ENCODE measurements at regions not wholly inside any gene's neighbourhood (a gene's known extent, or its start where the extent isn't known, plus 50 kb on each side); places are given as distances from the start of the nearest gene placed in this dataset.
"Not testable (repeated sequence)": the region's sequence is repeated elsewhere in the genome, so short reads cannot be mapped to it uniquely, and the experiment has no call there.

DNA sequence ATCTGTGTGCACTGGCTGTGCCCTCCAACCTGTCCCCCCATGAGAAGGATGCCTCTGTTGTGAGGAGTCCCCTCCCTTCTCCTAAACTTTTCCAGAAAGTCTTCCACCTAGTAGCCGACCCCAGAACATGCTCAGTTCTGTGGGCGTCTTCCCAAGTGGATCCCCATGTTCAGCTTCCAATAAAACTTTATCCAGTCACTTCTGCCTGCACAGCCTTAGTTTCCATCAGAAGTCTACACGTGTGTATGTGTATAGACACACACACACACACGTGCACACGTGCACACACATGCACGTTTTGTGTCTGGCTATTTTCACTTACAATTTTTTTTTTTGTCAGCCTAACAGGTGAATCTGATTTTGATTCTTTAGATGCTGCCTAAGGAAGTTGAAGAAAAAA lies 115.1 kb downstream of the RTP5 start:
- no peak for DNase-seq

DNA sequence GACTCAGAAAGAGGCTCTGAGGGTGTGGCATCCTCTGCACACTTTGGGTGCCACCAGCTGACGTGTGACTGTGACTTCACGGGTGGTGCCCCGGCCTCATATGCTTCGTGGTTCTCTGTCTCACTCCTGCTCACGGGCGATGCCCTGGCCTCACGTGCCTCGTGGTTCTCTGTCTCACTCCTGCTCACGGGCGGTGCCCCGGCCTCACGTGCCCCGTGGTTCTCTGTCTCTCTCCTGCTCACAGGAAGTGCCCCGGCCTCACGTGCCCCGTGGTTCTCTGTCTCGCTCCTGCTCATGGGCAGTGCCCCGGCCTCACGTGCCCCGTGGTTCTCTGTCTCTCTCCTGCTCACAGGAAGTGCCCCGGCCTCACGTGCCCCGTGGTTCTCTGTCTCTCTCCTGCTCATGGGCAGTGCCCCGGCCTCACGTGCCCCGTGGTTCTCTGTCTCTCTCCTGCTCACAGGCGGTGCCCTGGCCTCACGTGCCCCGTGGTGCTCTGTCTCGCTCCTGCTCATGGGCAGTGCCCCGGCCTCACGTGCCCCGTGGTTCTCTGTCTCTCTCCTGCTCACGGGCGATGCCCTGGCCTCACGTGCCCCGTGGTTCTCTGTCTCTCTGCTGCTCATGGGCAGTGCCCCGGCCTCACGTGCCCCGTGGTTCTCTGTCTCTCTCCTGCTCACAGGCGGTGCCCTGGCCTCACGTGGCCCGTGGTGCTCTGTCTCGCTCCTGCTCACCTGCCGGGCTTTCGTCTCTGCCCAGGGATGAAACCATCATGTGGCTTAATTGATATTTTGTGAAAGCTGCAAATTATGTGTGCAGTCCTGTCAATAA lies 115.8 kb downstream of the RTP5 start:
- not testable (repeated sequence) for DNase-seq

DNA sequence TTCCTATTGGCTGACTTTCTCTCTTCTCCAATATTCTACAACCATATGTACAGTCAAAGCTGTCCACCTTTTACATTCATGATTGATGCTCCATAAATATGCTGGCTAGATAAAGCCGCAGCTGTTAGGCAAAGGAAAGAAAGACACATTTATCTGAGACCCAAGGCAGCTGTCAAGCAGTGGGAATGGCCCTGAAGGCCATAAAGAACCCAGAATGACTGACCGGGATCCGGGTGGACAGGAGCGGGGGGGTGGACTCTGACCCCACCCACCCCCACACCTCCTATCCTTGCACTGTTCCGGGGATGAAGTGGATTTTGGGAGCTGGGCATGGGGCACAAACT lies 116.4 kb downstream of the RTP5 start:
- DNase-seq, result no peak

DNA sequence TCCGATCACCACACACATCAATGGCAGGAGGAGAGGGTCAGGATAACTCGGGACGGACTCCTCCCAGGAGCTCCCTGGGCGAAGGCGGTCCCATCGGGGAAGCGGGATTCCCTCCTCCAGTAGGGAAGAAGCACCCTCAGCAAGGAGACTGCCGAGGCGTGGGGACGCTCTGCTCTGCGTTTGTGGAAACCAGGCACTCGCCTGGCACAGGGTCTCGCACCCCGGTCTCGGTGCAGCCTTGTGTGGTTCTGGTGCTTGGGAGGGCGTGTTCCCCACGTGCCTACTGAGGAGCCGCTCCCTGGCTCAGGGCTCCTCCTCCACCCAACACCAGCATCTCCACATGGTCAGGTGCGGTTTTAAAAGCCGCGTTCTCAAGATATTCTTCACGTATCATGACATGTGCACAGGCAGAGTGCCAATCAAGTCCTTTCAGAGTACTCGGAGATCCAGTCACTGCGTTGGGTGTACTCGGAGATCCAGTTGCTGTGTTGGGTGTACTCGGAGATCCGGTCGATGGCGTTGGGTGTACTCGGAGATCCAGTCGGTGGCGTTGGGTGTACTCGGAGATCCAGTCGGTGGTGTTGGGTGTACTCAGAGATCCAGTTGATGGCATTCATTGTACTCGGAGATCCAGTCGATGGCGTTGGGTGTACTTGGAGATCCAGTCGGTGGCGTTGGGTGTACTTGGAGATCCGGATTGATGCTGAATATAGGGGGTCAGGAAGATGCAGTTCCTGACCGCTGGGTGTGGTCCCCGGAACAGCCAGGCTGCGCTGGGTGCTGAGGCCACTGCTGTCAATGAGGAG lies 117.5 kb downstream of the RTP5 start:
- DNase-seq, result no peak

DNA sequence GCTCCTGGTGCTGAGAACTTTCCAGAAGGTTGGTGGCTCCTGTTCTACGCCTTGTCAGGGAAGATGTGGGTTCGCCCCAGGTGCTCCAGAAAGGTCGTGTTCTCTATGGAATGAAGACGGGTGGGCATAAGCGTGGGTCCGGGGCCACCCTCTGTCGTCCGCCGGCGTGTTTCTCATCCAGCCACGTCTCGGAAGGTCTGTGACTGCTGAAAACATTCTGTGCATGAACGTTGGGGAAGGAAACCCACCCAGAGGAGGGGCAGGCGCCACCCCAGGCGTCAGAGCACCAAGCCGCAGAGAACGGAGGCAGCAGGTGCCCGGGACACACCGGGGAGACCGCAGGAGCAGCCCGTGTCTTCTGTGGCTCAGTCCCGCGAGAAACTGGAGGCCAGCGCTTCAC lies 118.2 kb downstream of the RTP5 start:
- DNase-seq, result no peak

DNA sequence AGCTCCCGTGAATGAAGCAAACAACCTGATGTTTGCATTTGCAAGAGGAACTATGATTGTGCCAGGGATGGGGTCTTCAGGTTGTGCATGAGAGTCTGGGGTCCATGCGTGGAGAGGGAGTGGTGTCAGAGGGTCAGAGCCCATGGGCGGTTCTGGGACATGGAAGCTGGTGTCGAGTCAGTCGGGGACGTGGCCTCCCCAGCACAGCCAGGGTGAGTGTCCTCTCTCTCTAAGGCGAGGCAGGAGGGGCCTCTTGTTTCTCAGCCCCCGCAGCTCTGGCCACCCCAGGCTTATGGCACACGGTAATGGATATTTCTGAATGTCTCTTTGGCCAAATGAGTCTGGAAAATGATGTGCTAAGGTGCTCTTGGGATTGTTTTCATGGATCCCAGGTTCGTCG lies 118.6 kb downstream of the RTP5 start:
- no peak for DNase-seq

DNA sequence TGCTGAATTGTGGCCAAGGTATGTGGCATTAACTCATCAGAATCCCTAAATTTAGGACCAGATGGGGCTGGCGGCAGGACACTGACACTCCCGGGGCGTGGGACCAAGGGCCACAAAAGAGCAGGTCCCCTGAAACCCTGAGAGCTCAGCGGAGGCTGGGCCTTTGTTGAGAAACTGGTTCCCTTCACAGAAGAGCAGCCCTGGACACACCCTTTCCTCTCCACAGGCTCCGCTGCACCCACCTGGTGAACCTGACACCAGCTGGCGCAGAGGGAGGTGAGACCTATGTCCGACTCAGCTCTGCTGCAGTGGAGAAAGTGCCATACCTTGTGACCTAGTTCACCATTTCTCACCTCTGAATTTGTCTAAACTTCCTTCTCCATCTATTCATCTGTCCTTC lies 119.5 kb downstream of the RTP5 start:
- no peak for DNase-seq

DNA sequence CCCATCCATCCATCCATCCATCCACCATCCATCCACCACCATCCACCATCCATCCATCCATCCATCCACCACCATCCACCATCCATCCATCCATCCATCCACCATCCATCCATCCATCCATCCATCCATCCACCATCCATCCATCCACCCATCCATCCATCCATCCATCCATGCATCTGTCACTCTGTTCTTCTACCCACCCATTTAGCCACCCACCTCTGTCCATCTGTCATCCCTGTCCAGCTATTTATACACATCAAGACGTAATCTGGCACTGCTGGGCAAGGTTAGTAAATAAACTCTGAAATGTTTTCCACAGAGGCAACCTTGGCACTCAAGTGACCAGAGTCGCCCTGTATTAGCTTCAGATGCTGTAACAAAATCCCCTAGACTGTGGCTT lies 120.9 kb downstream of the RTP5 start:
- no peak for DNase-seq

DNA sequence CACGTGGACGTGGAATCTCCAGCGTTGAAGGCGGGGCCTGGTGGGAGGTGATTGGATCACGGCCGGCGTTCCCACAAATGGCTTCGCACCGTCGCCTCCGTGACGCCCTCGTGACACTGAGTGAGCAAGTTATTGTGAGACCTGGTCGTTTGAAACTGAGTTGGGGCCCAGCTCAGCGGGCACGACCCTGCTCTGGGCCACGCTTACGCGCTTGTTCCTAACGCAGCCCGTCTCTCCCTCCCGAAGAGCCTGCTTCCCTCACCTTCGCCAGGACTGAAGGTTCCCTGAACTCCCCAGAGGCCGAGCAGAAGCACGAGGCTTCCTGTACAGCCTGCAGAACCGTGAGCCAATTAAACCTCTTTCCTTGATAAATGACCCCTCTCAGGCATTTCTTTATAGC lies 121.8 kb downstream of the RTP5 start:
- DNase-seq, result no peak

DNA sequence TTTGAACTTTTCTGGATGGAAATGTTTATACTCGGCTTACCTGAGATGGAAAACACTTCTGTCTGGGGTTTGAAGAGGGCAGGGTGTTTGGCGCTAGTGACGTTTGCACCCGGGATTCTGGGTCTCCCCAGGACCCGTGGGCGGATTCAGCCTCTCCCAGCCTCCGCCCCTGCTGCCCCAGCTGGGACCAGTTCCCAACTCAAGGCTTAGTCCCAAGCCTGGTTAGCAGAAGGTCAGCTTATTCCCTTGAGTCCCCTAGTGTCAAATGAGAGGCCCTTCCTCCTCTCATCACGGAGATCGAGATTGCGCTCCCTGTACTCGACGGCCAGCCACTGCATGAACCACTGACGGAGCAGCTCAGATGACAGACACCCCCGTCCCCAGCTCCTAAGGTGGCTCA lies 123.2 kb downstream of the RTP5 start:
- no peak for DNase-seq

DNA sequence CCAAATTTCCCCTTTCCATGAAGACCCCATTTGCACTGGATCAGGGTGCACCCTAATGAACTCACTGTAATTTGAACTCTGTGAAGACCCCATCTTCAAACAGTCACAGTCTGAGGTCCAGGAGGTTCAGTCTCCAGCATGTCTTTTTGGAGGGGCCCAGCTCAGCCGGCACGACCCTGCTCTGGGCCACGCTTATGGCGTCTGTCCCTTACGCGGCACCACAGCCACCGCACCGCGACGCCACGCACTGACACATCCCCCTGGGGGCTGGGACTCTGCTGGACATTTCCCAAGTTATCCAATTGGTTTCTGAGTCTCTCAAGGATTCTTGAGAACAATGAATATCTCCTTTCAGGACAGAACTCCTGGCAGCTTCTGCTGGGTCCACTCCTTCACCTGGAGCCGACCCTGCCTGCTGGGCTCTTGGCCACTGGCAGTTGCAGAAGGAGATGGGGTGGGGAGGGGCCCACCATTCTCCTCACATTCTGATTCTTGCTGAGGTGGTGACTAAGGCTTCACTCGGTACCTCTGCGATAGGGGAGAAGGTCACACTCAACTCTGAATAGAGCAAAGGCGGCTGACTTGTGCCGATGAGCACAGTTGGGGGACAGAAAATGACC lies 124.0 kb downstream of the RTP5 start:
- no peak for DNase-seq

DNA sequence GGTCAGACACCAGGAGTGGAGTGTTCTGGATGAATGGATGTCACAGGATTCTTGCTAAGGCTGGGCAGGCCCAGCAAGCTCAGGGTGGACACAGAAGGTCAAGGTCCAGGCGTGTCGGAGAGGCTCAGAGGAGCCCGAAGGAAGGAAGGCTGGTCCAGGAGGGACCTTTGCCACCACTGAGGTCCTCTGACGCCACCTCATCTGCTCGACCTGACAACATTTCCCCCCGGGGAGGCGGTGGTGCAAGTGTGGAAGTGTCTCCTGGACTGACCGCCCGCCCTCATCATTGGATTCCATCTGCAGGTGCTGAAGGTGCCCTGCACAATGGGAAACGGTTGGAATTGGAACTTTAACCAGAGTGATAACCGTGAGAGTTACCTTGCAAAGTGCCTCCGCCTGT lies 124.6 kb downstream of the RTP5 start:
- no peak for DNase-seq

DNA sequence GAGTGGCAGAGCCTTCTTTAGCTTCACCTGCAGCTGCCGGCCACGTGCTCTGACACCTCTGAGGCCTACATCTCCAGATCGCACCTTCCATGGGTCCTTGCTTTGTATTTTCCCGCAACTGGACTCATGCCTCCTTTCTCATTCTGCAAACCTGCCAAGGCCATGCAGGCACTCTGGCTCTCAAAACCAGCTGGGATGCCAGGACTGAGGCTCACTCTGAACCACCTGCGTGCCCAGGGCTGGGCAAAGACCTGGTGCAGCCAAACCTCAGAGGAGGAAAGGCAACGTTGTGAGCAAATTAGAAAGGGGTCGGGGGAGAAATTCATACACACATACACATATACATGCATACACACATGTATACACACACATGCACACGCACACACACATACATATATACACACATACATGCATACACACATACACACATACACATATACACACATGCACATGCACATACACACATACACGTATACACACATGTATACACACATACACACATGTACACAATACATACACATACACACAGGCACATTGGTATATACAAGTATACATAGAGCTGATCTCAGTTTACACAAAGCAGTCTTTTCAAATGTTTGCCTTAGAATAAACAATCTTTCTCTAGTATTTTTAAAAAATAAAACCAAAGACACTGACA lies 125.2 kb downstream of the RTP5 start:
- DNase-seq, result no peak

DNA sequence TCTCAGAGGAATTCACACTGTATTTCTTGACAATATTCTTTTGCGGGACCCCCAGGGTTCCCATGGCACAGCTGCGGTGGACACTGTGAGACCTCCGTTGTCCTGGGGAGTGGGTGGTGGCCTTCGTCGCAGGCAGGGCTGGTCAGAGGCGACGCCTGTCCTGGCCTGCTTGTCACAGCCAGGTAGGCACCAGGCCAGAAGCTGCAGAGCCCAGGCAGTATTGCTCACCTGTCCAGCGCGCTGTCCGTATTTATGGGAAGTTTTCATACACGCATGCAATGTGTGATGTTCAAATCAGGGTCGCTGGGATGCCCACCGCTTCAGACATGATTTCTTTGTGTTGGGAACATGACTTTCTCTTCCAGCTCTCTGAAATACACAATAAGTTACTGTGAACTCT lies 126.6 kb downstream of the RTP5 start:
- no peak for DNase-seq

DNA sequence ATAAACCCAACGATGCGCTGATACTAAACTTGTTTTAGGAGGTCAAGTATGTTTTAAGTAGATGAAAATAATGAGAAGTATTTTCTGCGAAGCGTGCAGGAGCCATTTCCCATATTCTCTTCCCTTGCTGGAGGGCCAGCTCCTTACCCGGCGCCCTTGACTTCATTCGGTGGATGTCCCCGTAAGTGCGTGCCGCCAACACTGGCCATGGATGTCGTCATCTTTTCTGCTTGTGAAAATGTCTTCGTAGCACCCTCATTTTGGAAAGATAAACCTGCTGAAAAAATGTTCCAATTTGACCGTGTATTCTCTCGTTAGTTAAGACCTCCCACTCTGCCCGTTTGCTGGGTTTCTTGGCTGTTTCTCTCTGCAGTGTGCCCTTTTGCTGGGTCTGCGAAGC lies 127.5 kb downstream of the RTP5 start:
- no peak for DNase-seq

DNA sequence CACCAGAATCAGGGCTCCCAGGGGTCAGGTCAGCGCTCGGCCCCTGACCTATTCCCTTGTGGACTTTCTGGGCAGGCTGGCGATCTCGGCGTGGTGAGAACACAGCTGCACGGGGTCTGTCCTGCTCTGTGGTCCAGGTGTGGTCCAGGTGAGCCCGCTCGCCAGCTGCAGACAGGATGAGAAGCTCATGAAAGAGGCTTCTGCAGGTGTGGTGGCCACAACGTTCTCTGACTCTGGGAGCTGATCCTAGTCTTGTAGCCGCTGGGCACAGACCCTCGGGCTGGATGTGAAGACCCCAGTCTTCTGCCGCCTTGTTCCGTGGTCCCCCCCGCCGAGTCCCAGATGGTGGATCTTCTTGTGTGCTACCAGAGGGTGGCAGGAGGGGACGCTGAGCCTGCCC lies 129.7 kb downstream of the RTP5 start:
- no peak for DNase-seq

DNA sequence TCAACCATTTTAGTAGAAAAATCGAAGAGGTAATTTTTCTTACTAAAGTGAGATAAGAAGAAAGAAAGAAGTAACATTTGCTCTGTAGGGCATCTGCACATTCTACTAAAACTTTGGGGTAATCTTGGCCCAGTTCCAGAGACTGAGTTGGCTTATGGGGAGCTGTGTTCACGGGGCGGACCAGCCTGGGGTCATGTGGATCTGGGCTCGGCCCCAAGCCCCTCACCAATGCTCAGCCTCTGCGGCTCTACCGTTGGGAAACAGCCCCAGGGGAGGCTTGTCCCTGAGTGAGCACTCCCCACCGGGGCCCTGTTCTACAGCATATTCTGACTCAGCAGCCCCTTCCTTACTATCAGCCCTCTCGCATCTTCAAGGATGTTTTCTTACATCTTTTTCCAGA lies 132.3 kb downstream of the RTP5 start:
- DNase-seq, result no peak

DNA sequence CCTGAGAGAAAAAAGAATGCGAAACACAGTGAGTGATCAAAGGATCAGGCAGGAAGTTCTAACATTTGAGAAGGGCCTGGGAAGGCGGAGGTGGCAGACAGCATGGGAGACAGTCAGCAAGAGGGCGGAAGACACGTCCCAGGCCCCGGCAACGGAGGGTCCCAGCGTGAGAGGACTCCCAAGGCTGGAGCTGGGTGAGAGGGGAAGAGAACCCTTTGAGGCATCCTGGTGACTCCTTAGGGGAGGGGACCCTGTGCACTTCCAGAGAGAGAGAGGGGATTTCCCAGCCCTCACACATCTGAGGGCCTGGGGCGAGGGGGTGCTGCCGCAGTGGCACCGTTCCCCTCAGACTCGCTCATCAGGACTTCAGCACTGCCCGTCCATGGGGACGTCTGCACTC lies 133.4 kb downstream of the RTP5 start:
- DNase-seq, result no peak

DNA sequence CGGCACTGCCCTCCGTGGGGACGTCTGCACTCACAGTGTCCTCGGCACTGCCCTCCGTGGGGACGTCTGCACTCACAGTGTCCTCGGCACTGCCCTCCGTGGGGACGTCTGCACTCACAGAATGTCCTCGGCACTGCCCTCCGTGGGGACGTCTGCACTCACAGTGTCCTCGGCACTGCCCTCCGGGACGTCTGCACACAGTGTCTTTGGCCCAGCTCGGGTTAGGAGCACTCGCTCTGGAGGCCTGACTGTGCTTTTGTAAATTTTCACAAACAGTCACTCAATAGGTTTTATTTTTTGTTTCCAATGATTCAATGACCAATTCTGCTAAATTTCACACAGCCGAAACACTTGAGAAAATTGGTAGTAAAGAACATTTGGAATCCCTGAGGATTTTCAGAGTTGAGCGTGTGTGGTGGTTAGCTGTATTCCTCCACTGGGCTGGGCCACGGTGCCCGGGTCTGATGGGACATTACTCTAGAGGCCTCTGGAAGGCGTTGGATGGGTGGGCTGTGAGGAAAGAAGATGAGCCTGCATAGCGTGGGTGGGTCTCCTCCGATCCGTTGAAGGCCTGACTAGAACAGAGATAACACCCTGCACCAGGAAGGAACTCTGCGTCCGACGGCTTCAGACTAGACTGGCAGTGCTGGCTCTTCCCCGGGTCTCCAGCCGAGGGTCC lies 134.8 kb downstream of the RTP5 start:
- DNase-seq, result no peak

DNA sequence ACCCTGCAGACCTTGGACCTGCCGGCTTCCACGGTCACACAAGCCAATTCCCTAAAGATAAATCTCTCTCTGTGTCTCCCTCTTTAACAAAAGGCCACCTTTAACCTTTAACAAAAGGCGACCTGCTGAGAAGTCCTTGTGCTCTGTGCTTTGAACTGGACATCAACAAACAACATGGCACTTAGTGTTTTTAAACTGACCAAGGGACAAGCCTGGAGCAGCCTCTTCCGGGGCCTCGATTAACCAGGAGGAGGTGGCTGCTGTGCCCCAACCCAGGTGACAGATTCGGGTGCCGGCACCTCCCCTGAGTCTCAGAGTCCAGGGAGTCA lies 135.3 kb downstream of the RTP5 start:
- DNase-seq, result no peak

DNA sequence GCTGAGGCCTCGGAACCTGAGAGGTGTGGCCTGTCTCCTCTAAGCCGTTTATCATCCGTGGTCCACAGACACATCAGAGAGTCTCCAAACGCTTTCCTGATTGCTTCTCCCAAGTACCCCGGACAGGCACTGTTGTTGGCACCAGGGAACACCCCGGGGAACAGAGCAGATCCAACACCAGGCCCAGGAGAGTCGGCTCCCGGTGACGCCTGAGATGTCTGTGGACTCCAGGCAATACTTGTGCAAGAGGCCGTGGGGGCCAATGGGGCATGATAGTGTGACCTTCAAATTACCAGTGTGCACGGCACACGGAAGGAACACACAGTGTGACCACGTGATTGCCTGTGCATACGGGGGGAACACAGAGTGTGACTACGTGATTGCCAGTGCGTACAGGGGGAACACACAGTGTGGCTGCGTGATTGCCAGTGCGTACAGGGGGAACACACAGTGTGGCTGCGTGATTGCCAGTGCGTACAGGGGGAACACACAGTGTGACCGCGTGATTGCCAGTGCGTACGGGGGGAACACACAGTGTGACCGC lies 136.6 kb downstream of the RTP5 start:
- not testable (repeated sequence) for DNase-seq

DNA sequence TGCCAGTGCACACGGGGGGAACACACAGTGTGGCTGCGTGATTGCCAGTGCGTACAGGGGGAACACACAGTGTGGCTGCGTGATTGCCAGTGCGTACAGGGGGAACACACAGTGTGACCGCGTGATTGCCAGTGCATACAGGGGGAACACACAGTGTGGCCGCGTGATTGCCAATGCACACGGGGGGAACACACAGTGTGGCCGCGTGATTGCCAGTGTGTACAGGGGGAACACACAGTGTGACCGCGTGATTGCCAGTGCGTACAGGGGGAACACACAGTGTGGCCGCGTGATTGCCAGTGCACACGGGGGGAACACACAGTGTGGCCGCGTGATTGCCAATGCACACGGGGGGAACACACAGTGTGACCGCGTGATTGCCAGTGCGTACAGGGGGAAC lies 139.4 kb downstream of the RTP5 start:
- DNase-seq, result not testable (repeated sequence)

DNA sequence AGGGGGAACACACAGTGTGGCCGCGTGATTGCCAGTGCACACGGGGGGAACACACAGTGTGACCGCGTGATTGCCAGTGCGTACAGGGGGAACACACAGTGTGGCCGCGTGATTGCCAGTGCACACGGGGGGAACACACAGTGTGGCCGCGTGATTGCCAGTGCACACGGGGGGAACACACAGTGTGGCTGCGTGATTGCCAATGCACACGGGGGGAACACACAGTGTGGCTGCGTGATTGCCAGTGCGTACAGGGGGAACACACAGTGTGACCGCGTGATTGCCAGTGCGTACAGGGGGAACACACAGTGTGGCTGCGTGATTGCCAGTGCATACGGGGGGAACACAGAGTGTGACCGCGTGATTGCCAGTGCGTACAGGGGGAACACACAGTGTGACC lies 140.3 kb downstream of the RTP5 start:
- DNase-seq, result not testable (repeated sequence)
